CD4-positive, alpha-beta memory T cell (primary cell): ENCODE measurements at regions not wholly inside any gene's neighbourhood (a gene's known extent, or its start where the extent isn't known, plus 50 kb on each side); places are given as distances from the start of the nearest gene placed in this dataset.

Experiments used
- CTCF ChIA-PET: fragments of 350-600 bp; sonication (Branson Sonifier 250); formaldehyde crosslinking; loops from one replicate; lab custom pipeline; 2021; ENCODE audit warnings: inconsistent platforms; ENCODE audit not compliant: partially characterized antibody; lab: Charles Lee
- POLR2A ChIA-PET: fragments of 350-600 bp; sonication (Branson Sonifier 250); formaldehyde crosslinking; loops from one replicate; lab custom pipeline; 2021; ENCODE audit not compliant: partially characterized antibody; lab: Charles Lee
- DNase-seq, 5 donors: peaks; one replicate each; pipeline versions ENCODE4 v3.0.0 to v3.0.0-alpha.2; 2020 to 2022; ENCODE audit warnings: mixed read lengths in 1 of 5
- H3K27ac ChIP-seq: one replicate; pipeline ENCODE4 v1.7.0; 2013; ENCODE audit warnings: low read depth, low read length
- H3K27me3 ChIP-seq: 2 replicates; pipeline ENCODE4 v1.7.0; 2013; ENCODE audit warnings: mild to moderate bottlenecking, low read length, moderate library complexity; ENCODE audit not compliant: insufficient read depth
- H3K36me3 ChIP-seq: 2 replicates; pipeline ENCODE4 v1.7.0; 2013; ENCODE audit warnings: mild to moderate bottlenecking, low read length, moderate library complexity; ENCODE audit not compliant: insufficient read depth
- H3K4me1 ChIP-seq: 2 replicates; pipeline ENCODE4 v1.7.0; 2013; ENCODE audit warnings: mild to moderate bottlenecking, low read length, moderate library complexity; ENCODE audit not compliant: insufficient read depth
- H3K4me3 ChIP-seq, 2 donors: one replicate each; pipeline ENCODE4 v1.7.0; 2013; ENCODE audit warnings: low read length in 2 of 2, mild to moderate bottlenecking in 1 of 2
- H3K9me3 ChIP-seq, 2 donors: one replicate each; pipeline ENCODE4 v1.7.0; 2013; ENCODE audit warnings: low read length in 2 of 2, control low read depth in 1 of 2; ENCODE audit not compliant: control insufficient read depth in 1 of 2
- H3K27ac Mint-ChIP-seq, 7 donors: one replicate each; pipeline ENCODE4 v1.8.0; 2020 to 2021; ENCODE audit warnings: mixed read lengths in 7 of 7, mild to moderate bottlenecking in 6 of 7, inconsistent platforms in 3 of 7, moderate library complexity in 3 of 7
- H3K27me3 Mint-ChIP-seq, 2 donors: one replicate each; pipeline ENCODE4 v1.8.0; 2020 to 2021; ENCODE audit warnings: mixed read lengths in 2 of 2
- H3K36me3 Mint-ChIP-seq, 2 donors: one replicate each; pipeline ENCODE4 v1.8.0; 2020 to 2021; ENCODE audit warnings: mixed read lengths in 2 of 2, inconsistent platforms in 1 of 2, mild to moderate bottlenecking in 1 of 2
- H3K4me1 Mint-ChIP-seq, 4 donors: one replicate each; pipeline ENCODE4 v1.8.0; 2020 to 2021; ENCODE audit warnings: mixed read lengths in 4 of 4, mild to moderate bottlenecking in 1 of 4
- H3K4me3 Mint-ChIP-seq, 8 donors: one replicate each; pipeline ENCODE4 v1.8.0; 2020 to 2021; ENCODE audit warnings: mixed read lengths in 8 of 8, mild to moderate bottlenecking in 7 of 8, moderate library complexity in 6 of 8, inconsistent platforms in 3 of 8
- H3K9me3 Mint-ChIP-seq, 8 donors: one replicate each; pipeline ENCODE4 v1.8.0; 2020 to 2021; ENCODE audit warnings: mixed read lengths in 8 of 8, mild to moderate bottlenecking in 5 of 8, inconsistent platforms in 3 of 8, moderate library complexity in 1 of 8
- intact Hi-C: fragments of 100-400 bp; cut with micrococcal nuclease; formaldehyde crosslinking; loops from one replicate; pipeline ENCODE4 v1.15.1; 2023

- Mint-ChIP-seq H3K27me3 (no peaks in the 10 kb centered on the region), H3K9me3 (peaks cover 0 to 7% (median under 1%) of the 10 kb centered on the region in 8 donors), H3K36me3 (no peaks in the 10 kb centered on the region), H3K4me1 (no peaks in the 10 kb centered on the region), H3K4me3 (no peak overlapping the region), H3K27ac (no peak overlapping the region)
- no peaks in the 10 kb centered on the region for H3K36me3 ChIP-seq
- no peak overlapping the region for H3K4me3 ChIP-seq
- intact Hi-C loops, result no loop called here
- CTCF ChIA-PET, result no interaction called here
- no peaks in the 10 kb centered on the region for H3K4me1 ChIP-seq
- H3K9me3 ChIP-seq, result no peaks in the 10 kb centered on the region
- DNase-seq, result no peak
- no peaks in the 10 kb centered on the region for H3K27me3 ChIP-seq
- POLR2A ChIA-PET, result no interaction called here
- no peak overlapping the region for H3K27ac ChIP-seq
These were observed 1129.1 kb upstream of the ZEB2 start for GRCh38 chr2:145649061-145649460.

- Mint-ChIP-seq H3K4me3 (no peak overlapping the region), H3K9me3 (peaks cover 0 to 2% (median 0%) of the 10 kb centered on the region in 8 donors), H3K4me1 (no peaks in the 10 kb centered on the region), H3K27me3 (no peaks in the 10 kb centered on the region), H3K36me3 (no peaks in the 10 kb centered on the region), H3K27ac (no peak overlapping the region)
- Histone ChIP-seq H3K36me3 (no peaks in the 10 kb centered on the region), H3K4me1 (no peaks in the 10 kb centered on the region), H3K4me3 (no peak overlapping the region), H3K27me3 (no peaks in the 10 kb centered on the region), H3K27ac (no peak overlapping the region), H3K9me3 (no peaks in the 10 kb centered on the region)
- POLR2A ChIA-PET, result no interaction called here
- CTCF ChIA-PET, result interaction anchor here (1.5 kb wide), 1 partner anchor 10 kb away, joined by 3 read pairs; no protein-coding TSS in a partner anchor
- DNase-seq, result no peak
- intact Hi-C loops, result no loop called here
These were observed 1124.9 kb upstream of the ZEB2 start for GRCh38 chr2:145644820-145645302.

GRCh38 chr2:145638675-145639074 is 1118.8 kb upstream of the ZEB2 start:
- ChIA-PET CTCF (no interaction called here), POLR2A (no interaction called here)
- no peaks in the 10 kb centered on the region for H3K36me3 Mint-ChIP-seq
- Histone ChIP-seq H3K27me3 (no peaks in the 10 kb centered on the region), H3K4me1 (no peaks in the 10 kb centered on the region), H3K9me3 (no peaks in the 10 kb centered on the region), H3K4me3 (no peak overlapping the region), H3K27ac (no peak overlapping the region), H3K36me3 (no peaks in the 10 kb centered on the region)
- H3K4me3 Mint-ChIP-seq, result no peak overlapping the region
- no peaks in the 10 kb centered on the region for H3K4me1 Mint-ChIP-seq
- peaks cover 0 to 1% of the 10 kb centered on the region in 2 donors for H3K27me3 Mint-ChIP-seq
- DNase-seq, result no peak
- H3K9me3 Mint-ChIP-seq, result peaks cover 0 to 5% (median 0%) of the 10 kb centered on the region in 8 donors
- no peak overlapping the region for H3K27ac Mint-ChIP-seq
- intact Hi-C loops, result no loop called here

- Mint-ChIP-seq H3K4me1 (no peaks in the 10 kb centered on the region), H3K27ac (no peak overlapping the region), H3K27me3 (peaks cover 0 to 1% of the 10 kb centered on the region in 2 donors), H3K9me3 (peaks cover 0 to 4% (median 0%) of the 10 kb centered on the region in 8 donors), H3K4me3 (no peak overlapping the region), H3K36me3 (no peaks in the 10 kb centered on the region)
- H3K4me3 ChIP-seq, result no peak overlapping the region
- CTCF ChIA-PET, result interaction anchor here (1.0 kb wide), 1 partner anchor 10 kb away, joined by 3 read pairs; no protein-coding TSS in a partner anchor
- DNase-seq, result no peak
- no peaks in the 10 kb centered on the region for H3K36me3 ChIP-seq
- intact Hi-C loops, result no loop called here
- H3K27me3 ChIP-seq, result no peaks in the 10 kb centered on the region
- no peaks in the 10 kb centered on the region for H3K9me3 ChIP-seq
- no peak overlapping the region for H3K27ac ChIP-seq
- POLR2A ChIA-PET, result no interaction called here
- no peaks in the 10 kb centered on the region for H3K4me1 ChIP-seq
These were observed 1115.9 kb upstream of the ZEB2 start for GRCh38 chr2:145635706-145636427.

- H3K9me3 Mint-ChIP-seq, result peaks cover 0 to 2% (median 0%) of the 10 kb centered on the region in 8 donors
- H3K4me1 Mint-ChIP-seq, result no peaks in the 10 kb centered on the region
- Histone ChIP-seq H3K27ac (no peak overlapping the region), H3K27me3 (no peaks in the 10 kb centered on the region), H3K36me3 (no peaks in the 10 kb centered on the region), H3K4me1 (no peaks in the 10 kb centered on the region), H3K4me3 (no peak overlapping the region), H3K9me3 (no peaks in the 10 kb centered on the region)
- no peaks in the 10 kb centered on the region for H3K36me3 Mint-ChIP-seq
- ChIA-PET POLR2A (no interaction called here), CTCF (interaction anchor here (0.6 kb wide), 1 partner anchor 24 kb away, joined by 3 read pairs; no protein-coding TSS in a partner anchor)
- H3K27ac Mint-ChIP-seq, result no peak overlapping the region
- no peaks in the 10 kb centered on the region for H3K27me3 Mint-ChIP-seq
- intact Hi-C loops, result no loop called here
- DNase-seq, result no peak
- no peak overlapping the region for H3K4me3 Mint-ChIP-seq
These were observed 1111.6 kb upstream of the ZEB2 start for GRCh38 chr2:145631561-145631960.

GRCh38 chr2:145626301-145626700 is 1106.4 kb upstream of the ZEB2 start:
- H3K9me3 Mint-ChIP-seq, result peaks cover 0 to 2% (median 0%) of the 10 kb centered on the region in 8 donors
- Histone ChIP-seq H3K27me3 (no peaks in the 10 kb centered on the region), H3K4me1 (no peaks in the 10 kb centered on the region), H3K36me3 (no peaks in the 10 kb centered on the region), H3K9me3 (no peaks in the 10 kb centered on the region), H3K27ac (no peak overlapping the region), H3K4me3 (no peak overlapping the region)
- no peaks in the 10 kb centered on the region for H3K27me3 Mint-ChIP-seq
- H3K4me1 Mint-ChIP-seq, result no peaks in the 10 kb centered on the region
- no peak overlapping the region for H3K27ac Mint-ChIP-seq
- DNase-seq, result no peak
- H3K4me3 Mint-ChIP-seq, result no peak overlapping the region
- intact Hi-C loops, result no loop called here
- H3K36me3 Mint-ChIP-seq, result no peaks in the 10 kb centered on the region
- ChIA-PET CTCF (no interaction called here), POLR2A (no interaction called here)

- Mint-ChIP-seq H3K27me3 (no peaks in the 10 kb centered on the region), H3K9me3 (peaks cover 0 to 2% (median 0%) of the 10 kb centered on the region in 8 donors), H3K27ac (no peak overlapping the region), H3K4me1 (no peaks in the 10 kb centered on the region), H3K36me3 (no peaks in the 10 kb centered on the region), H3K4me3 (no peak overlapping the region)
- intact Hi-C loops, result no loop called here
- Histone ChIP-seq H3K27me3 (no peaks in the 10 kb centered on the region), H3K4me1 (no peaks in the 10 kb centered on the region), H3K27ac (no peak overlapping the region), H3K9me3 (no peaks in the 10 kb centered on the region), H3K4me3 (no peak overlapping the region), H3K36me3 (no peaks in the 10 kb centered on the region)
- no peak for DNase-seq
- POLR2A ChIA-PET, result no interaction called here
- CTCF ChIA-PET, result interaction anchor here (0.5 kb wide), 1 partner anchor 497 kb away, joined by 3 read pairs; no protein-coding TSS in a partner anchor
These were observed 1105.2 kb upstream of the ZEB2 start for GRCh38 chr2:145625111-145625510.
